ENCODE measurements at regions not wholly inside any gene's neighbourhood (a gene's known extent, or its start where the extent isn't known, plus 50 kb on each side); places are given as distances from the start of the nearest gene placed in this dataset.

- TF ChIP-seq CTCF (IDR thresholded peaks at IDR 0.05): no peak
- no peak for TF ChIP-seq POLR2A (IDR thresholded peaks at IDR 0.05)
Measured at GRCh38 chr14:40452674-40453073, 1020.4 kb upstream of the FBXO33 start.
